ENCODE measurements at regions not wholly inside any gene's neighbourhood (a gene's known extent, or its start where the extent isn't known, plus 50 kb on each side); places are given as distances from the start of the nearest gene placed in this dataset.

- TF ChIP-seq CTCF (IDR thresholded peaks at IDR 0.05; ENCODE audit: extremely low read depth in 1 of 2, insufficient read depth in 1 of 2, low read depth in 1 of 2, low read length in 2 of 2) (no peak), POLR2A (IDR thresholded peaks at IDR 0.05; ENCODE audit: low read depth, low read length) (no peak), JUN (IDR thresholded peaks at IDR 0.05; ENCODE audit: borderline replicate concordance, insufficient read depth, insufficient read length, low read depth) (no peak), EZH2 (IDR thresholded peaks at IDR 0.05; ENCODE audit: borderline replicate concordance, low read depth, low read length, severe bottlenecking) (no peak)
Measured at GRCh38 chr5:135158314-135158697, 124.3 kb upstream of the PITX1 start.
